GM12873 (cell line): ENCODE measurements at regions not wholly inside any gene's neighbourhood (a gene's known extent, or its start where the extent isn't known, plus 50 kb on each side); places are given as distances from the start of the nearest gene placed in this dataset.

ENCODE experiments used
- TF ChIP-seq, protein P1 (sequence below): IDR thresholded peaks from 2 replicates; pipeline ENCODE4 v1.5.1; 2012; ENCODE audit warnings: low read depth, mild to moderate bottlenecking, moderate library complexity, low read length, control low read depth; ENCODE audit not compliant: insufficient read depth; ENCODE audit errors: missing control alignments

DNA sequence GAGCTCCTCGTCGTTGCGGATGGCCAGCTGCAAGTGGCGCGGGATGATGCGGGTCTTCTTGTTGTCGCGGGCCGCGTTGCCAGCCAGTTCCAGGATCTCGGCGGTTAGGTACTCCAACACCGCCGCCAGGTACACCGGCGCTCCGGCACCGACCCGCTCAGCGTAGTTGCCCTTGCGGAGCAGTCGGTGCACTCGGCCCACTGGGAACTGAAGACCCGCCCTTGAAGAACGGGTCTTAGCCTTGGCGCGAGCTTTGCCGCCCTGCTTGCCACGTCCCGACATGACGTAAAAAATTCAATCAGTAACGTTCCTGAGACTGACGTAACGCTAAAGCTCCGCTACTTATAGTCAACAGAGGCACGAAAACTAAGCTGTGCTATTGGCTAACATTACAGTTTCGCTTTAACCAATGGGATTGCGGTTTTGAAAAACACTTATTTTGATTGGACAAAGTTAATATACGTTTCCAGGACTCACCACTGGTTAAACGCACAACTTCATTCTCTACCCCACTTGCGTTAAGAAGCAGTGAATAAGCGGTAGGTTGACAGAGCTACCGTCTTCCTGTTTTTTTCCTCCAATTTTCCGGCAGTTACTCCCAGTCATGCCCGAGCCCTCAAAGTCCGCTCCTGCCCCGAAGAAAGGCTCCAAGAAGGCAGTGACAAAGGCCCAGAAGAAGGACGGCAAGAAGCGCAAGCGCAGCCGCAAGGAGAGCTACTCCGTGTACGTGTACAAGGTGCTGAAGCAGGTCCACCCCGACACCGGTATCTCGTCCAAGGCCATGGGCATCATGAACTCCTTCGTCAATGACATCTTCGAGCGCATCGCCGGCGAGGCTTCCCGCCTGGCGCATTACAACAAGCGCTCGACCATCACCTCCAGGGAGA, 73.9 kb downstream of the OR2B2 start:
- TF ChIP-seq, protein P1, sequence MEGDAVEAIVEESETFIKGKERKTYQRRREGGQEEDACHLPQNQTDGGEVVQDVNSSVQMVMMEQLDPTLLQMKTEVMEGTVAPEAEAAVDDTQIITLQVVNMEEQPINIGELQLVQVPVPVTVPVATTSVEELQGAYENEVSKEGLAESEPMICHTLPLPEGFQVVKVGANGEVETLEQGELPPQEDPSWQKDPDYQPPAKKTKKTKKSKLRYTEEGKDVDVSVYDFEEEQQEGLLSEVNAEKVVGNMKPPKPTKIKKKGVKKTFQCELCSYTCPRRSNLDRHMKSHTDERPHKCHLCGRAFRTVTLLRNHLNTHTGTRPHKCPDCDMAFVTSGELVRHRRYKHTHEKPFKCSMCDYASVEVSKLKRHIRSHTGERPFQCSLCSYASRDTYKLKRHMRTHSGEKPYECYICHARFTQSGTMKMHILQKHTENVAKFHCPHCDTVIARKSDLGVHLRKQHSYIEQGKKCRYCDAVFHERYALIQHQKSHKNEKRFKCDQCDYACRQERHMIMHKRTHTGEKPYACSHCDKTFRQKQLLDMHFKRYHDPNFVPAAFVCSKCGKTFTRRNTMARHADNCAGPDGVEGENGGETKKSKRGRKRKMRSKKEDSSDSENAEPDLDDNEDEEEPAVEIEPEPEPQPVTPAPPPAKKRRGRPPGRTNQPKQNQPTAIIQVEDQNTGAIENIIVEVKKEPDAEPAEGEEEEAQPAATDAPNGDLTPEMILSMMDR: no peak

- TF ChIP-seq, protein P1: no peak
These were observed 74.6 kb downstream of the OR2B2 start for GRCh38 chr6:27837625-27838057.

DNA sequence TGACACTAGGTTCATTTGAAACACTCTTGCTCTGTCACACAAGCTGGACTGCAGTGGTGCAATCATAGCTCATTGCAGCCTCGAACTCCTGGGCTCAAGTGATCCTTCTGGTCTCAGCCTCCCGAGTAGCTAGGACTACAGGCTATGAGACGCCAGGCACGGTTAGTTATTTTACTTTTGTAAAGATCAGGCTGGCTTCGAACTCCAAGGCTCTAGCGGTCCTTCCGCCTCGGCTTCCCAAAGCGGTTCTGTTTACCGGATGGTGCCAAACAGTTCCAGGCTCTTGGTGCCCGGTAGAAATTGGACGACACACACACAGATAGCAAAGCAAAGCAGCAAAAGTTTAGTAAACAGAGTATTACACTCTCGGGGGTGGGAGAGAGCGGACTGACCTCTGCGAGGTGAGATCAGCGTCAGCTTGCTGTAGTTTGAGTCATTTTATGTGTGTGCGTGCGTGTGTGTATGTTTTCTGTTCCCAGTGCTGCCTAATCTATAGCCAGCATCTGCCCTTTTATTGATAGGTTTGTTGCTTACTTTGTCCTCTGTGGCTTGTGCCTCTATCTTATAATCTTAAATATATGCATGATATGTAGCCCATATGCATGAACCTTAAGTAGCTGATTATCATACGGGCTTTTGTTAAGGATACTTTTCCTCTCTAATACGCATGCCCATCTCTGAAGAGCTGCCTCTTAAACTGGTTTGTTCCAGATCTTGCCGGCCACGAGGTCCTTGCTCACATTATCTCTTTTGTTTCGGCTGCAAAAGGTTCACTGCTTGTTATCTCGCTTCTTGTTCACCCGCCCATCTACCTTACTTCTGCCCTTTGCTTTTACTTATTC, 75.2 kb downstream of the OR2B2 start:
- TF ChIP-seq, protein P1: no peak

DNA sequence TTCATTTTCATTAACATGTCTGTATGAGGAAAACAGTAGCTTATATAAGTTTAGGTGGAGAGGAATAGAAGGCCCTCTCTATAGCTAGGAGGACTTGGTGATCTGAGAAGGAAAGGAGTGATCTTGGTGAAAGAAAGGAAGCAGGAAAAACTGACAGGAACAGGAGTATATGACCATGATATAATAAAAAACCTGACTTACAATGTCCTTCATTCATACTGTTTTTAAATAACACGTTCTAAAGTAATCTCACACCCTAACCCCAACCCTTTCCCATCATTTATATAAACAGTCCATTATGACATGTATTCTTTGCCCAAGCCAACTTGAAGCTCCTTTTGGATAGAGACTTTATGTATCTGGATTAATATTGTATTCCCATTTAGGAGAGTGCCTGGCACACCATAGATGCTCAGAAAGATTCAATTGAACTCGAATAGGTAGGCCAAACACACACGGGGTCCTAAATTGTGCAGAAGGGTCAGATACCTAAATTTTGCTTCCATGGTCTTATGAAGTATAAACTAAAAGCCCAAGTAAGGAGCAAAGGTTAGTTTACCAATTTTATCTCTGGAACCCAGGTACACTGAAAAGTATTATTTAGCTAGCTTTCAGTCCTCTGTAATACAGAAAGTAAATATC, 75.9 kb downstream of the OR2B2 start:
- TF ChIP-seq, protein P1: no peak

- TF ChIP-seq, protein P1: no peak
These were observed 77.2 kb downstream of the OR2B2 start for GRCh38 chr6:27834879-27835549.

- TF ChIP-seq, protein P1: no peak
These were observed 77.8 kb downstream of the OR2B2 start for GRCh38 chr6:27834384-27834783.
